Cardiac fibroblast (primary cell): ENCODE measurements at regions not wholly inside any gene's neighbourhood (a gene's known extent, or its start where the extent isn't known, plus 50 kb on each side); places are given as distances from the start of the nearest gene placed in this dataset.

Experiments
- DNase-seq, 2 donors: peaks; one replicate each; pipeline versions ENCODE4 v3.0.0 to v3.0.0-alpha.2; 2010; ENCODE audit warnings: low read depth in 2 of 2
- H3K4me3 ChIP-seq, 2 donors: replicated peaks in 1 of 2; 1 replicate in 1 of 2; 2 replicates in 1 of 2; pipeline ENCODE4 v1.5.1; 2011; ENCODE audit warnings: low read depth in 2 of 2, low read length in 2 of 2, mild to moderate bottlenecking in 2 of 2, moderate library complexity in 1 of 2
- TF ChIP-seq, protein P1 (sequence below): IDR thresholded peaks from one replicate; pipeline ENCODE4 v1.5.1; 2011; ENCODE audit warnings: low read depth, mild to moderate bottlenecking, low read length, inconsistent platforms

DNA sequence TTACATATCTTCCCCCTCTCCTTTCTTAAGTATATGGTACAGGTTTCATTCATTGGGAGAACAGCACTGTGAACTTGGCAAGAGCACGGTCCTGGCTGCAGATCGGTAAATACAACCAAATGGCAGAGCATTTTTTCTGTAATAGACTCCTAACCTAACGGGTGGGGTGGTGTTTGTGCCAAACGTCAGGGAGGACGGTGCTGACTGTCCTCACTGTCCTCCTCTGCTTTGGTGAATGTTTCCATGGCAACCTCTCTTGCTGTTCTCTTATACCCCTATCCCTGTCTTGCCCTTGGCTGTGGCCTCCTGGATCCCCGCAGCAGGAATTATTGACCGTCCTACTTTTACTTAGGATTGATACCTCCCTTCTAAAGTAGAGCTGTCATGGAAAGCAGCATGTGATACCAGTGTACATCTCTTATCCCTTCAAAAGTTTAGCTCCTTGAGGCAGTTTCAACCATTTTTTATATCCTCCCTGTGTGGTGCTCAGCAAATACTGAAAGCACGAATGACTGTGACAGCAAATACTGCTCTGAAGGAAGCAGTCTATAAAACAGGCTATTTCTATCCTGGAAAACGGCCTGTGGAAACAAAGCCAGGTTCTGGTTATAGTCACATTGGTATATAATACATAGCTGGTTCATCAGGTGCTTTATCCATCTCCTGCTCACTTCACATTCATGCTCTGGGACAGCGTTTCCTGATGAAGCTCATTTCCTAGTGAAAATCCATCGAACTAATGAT, 275.4 kb upstream of the C2CD4B start:
- TF ChIP-seq, protein P1, sequence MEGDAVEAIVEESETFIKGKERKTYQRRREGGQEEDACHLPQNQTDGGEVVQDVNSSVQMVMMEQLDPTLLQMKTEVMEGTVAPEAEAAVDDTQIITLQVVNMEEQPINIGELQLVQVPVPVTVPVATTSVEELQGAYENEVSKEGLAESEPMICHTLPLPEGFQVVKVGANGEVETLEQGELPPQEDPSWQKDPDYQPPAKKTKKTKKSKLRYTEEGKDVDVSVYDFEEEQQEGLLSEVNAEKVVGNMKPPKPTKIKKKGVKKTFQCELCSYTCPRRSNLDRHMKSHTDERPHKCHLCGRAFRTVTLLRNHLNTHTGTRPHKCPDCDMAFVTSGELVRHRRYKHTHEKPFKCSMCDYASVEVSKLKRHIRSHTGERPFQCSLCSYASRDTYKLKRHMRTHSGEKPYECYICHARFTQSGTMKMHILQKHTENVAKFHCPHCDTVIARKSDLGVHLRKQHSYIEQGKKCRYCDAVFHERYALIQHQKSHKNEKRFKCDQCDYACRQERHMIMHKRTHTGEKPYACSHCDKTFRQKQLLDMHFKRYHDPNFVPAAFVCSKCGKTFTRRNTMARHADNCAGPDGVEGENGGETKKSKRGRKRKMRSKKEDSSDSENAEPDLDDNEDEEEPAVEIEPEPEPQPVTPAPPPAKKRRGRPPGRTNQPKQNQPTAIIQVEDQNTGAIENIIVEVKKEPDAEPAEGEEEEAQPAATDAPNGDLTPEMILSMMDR = no peak
- no peak overlapping the region for H3K4me3 ChIP-seq
- no peak for DNase-seq

DNA sequence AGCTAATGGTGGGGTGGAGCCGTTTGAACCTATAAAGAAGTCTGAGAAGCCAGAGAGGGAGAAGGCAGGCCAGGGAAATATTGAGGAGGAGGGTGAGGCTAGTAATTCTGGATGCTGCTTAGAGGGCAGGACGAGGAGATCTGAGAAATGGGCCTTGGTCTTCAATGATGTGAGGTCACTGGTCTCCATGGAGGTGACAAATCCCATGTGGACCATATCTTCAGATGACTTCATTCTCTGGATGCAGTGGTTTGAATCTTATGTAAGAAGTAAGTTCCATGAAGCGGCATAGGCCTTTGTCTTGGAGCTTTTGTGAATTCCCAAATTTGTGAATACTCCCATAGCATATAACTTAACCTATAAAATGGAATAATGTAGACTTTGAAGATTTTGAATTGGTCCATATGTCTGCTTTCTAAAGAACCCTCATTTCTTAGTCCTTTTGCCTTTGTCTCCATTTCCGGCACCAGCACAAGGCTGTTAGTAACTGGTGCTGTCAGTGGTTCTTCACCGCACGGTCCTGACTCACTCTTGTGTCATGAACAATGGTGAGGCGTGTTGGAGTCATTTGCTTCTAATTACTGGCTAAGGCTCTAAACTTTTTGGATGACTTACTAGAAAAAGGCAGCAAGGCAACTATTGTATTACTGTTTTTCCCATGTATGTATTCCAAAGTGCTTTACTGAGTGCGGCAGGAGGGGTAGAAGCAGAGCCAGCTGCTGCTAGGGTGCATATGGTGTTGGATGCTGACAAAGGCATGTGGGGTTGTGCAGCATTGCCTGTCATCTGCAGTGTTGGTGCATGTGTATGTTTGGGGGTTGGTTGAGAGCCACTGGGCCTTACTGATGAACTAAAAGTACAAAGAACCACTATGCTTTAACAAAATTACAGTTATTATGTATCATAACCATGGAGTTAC, 279.3 kb upstream of the C2CD4B start:
- TF ChIP-seq, protein P1 = no peak
- H3K4me3 ChIP-seq = no peak overlapping the region
- peak; percentile 87 to 95 for DNase-seq

DNA sequence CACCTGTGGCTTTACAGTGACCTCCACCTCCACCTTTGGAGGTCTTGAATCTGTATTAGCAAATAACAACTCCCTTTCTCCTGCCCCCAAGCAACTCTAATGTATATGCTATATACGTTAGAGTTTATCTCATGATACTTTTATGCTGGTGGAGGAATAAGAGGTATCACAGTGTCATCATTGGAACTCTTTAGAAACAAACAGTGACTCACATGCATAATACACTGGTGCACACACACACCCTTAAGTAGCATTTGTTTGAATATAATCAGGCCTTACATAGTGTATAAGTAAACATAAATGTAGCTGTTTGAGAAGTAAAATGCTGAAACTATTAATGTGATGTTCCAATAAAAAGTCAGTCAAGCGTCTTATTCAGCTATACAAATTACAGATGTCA, 280.2 kb upstream of the C2CD4B start:
- peak in 1 of 2 donors; percentile 62 for DNase-seq
- TF ChIP-seq, protein P1 = no peak
- no peak overlapping the region for H3K4me3 ChIP-seq

DNA sequence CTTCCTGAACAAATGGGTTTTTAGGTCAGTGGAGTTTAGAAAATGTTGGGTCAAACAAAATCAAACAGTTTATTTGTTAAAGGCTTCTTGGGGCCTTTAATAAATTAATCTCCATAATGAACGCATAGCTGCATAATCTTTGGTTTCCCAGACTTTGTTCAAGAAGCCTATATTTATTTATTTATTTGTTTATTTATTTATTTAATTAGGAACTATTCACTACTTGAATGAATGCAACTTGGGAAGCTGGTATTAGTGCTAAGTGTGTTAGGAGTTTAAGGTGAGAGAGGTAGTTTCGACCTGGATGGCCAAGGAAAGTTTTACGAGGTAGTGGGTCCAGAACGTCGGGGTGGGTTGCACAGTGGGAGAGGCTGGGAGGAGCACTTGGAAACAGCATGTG, 281.9 kb upstream of the C2CD4B start:
- TF ChIP-seq, protein P1 = no peak
- no peak overlapping the region for H3K4me3 ChIP-seq
- DNase-seq = no peak

DNA sequence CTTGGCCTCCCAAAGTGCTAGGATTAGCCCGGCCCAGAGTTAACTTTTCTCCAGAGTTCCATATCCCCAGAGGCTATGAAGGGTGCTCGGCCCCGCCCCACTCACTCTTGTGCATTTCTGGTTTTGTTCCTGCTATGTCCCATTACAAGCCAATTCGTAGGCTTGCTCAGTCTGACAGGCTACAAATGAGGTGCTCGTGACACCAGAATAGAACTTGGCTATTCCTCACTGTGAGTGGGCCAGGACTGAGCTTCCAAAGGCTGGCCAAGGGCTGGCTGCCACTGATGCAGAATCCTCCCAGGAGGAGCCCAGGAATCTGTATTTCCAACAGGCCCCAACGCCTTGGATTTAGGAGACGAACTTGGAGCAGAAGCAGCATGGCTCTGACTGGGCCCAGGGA, 282.7 kb upstream of the C2CD4B start:
- no peak for DNase-seq
- H3K4me3 ChIP-seq = no peak overlapping the region
- TF ChIP-seq, protein P1 = no peak

DNA sequence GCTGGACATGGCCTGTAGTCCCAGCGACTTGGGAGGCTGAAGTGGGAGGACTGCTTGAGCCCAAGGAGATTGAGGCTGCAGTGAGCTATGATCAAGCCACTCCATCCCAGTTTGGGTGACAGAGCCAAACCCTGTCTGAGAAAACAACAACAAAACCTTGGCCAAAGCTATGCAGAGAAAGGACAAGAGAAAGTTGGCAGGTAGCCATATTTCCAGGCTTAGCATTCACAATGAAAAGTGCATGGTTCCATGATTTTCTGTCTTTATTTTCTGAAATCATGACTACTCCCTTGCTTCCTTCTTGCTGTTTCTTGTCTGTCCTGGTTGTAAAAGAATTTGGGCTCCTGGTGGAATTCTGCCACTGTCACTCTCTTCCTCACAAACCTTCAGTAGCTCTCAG, 284.6 kb upstream of the C2CD4B start:
- no peak overlapping the region for H3K4me3 ChIP-seq
- TF ChIP-seq, protein P1 = no peak
- DNase-seq = peak; percentile 24 to 40
